Activated CD8-positive, alpha-beta T cell treated with anti-CD3 and anti-CD28 coated beads, Interleukin-2, amount 10 ng/mL, durations not matched to agents 7 days and 5 days (primary cell): ENCODE measurements at regions not wholly inside any gene's neighbourhood (a gene's known extent, or its start where the extent isn't known, plus 50 kb on each side); places are given as distances from the start of the nearest gene placed in this dataset.

Experiments
- ATAC-seq: fragments of 150-1000 bp; cut with Tn5 transposase; one replicate; pipeline ENCODE4 v1.10.0; 2021; ENCODE audit warnings: moderate library complexity
- CTCF ChIA-PET: fragments of 350-600 bp; sonication (Branson Sonifier 250); formaldehyde crosslinking; loops from one replicate; lab custom pipeline; 2021; ENCODE audit warnings: antibody characterized with exemption; lab: Charles Lee
- POLR2A ChIA-PET: fragments of 350-600 bp; sonication (Branson Sonifier 250); formaldehyde crosslinking; loops from one replicate; lab custom pipeline; 2021; ENCODE audit warnings: antibody characterized with exemption; lab: Charles Lee
- DNase-seq: peaks from one replicate; pipeline ENCODE4 v3.0.0-alpha.2; 2020
- H3K27ac Mint-ChIP-seq: one replicate; pipeline ENCODE4 v1.8.0; 2021; ENCODE audit warnings: mild to moderate bottlenecking, mixed read lengths
- H3K27me3 Mint-ChIP-seq: one replicate; pipeline ENCODE4 v1.8.0; 2021; ENCODE audit warnings: low read depth, mixed read lengths
- H3K36me3 Mint-ChIP-seq: one replicate; pipeline ENCODE4 v1.8.0; 2021; ENCODE audit warnings: low read depth, mixed read lengths
- H3K4me1 Mint-ChIP-seq: one replicate; pipeline ENCODE4 v1.8.0; 2021; ENCODE audit warnings: low read depth, mixed read lengths
- H3K4me3 Mint-ChIP-seq: one replicate; pipeline ENCODE4 v1.8.0; 2021; ENCODE audit warnings: mild to moderate bottlenecking, mixed read lengths
- H3K9me3 Mint-ChIP-seq: one replicate; pipeline ENCODE4 v1.8.0; 2022; ENCODE audit warnings: mixed read lengths; ENCODE audit not compliant: insufficient read depth

- Mint-ChIP-seq H3K4me1 (no peaks in the 10 kb centered on the region), H3K36me3 (no peaks in the 10 kb centered on the region), H3K9me3 (no peaks in the 10 kb centered on the region), H3K4me3 (no peak overlapping the region), H3K27ac (no peak overlapping the region), H3K27me3 (no peaks in the 10 kb centered on the region)
- CTCF ChIA-PET = no interaction called here
- DNase-seq (no peak), ATAC-seq (no peak)
- POLR2A ChIA-PET = no interaction called here
These were observed 500.8 kb downstream of the SLITRK6 start for GRCh38 chr13:85298387-85298924.

- H3K9me3 Mint-ChIP-seq = no peaks in the 10 kb centered on the region
- ChIA-PET CTCF (no interaction called here), POLR2A (no interaction called here)
- no peak overlapping the region for H3K4me3 Mint-ChIP-seq
- no peaks in the 10 kb centered on the region for H3K4me1 Mint-ChIP-seq
- H3K36me3 Mint-ChIP-seq = no peaks in the 10 kb centered on the region
- ATAC-seq (no peak), DNase-seq (no peak)
- no peak overlapping the region for H3K27ac Mint-ChIP-seq
- no peaks in the 10 kb centered on the region for H3K27me3 Mint-ChIP-seq
These were observed 510.5 kb downstream of the SLITRK6 start for GRCh38 chr13:85288698-85289097.

- POLR2A ChIA-PET = no interaction called here
- H3K27me3 Mint-ChIP-seq = no peaks in the 10 kb centered on the region
- H3K4me3 Mint-ChIP-seq = no peak overlapping the region
- CTCF ChIA-PET = no interaction called here
- no peak overlapping the region for H3K27ac Mint-ChIP-seq
- DNase-seq = no peak
- ATAC-seq = no peak
- no peaks in the 10 kb centered on the region for H3K36me3 Mint-ChIP-seq
- H3K9me3 Mint-ChIP-seq = no peaks in the 10 kb centered on the region
- H3K4me1 Mint-ChIP-seq = no peaks in the 10 kb centered on the region
These were observed 511.7 kb downstream of the SLITRK6 start for GRCh38 chr13:85287528-85287927.

- Mint-ChIP-seq H3K4me3 (no peak overlapping the region), H3K4me1 (no peaks in the 10 kb centered on the region), H3K27ac (no peak overlapping the region), H3K36me3 (no peaks in the 10 kb centered on the region), H3K27me3 (no peaks in the 10 kb centered on the region), H3K9me3 (no peaks in the 10 kb centered on the region)
- DNase-seq (no peak), ATAC-seq (no peak)
- ChIA-PET CTCF (no interaction called here), POLR2A (no interaction called here)
These were observed 513.1 kb downstream of the SLITRK6 start for GRCh38 chr13:85286081-85286480.

- ATAC-seq = no peak
- Mint-ChIP-seq H3K4me3 (no peak overlapping the region), H3K4me1 (no peaks in the 10 kb centered on the region), H3K27ac (no peak overlapping the region), H3K36me3 (no peaks in the 10 kb centered on the region), H3K9me3 (no peaks in the 10 kb centered on the region), H3K27me3 (no peaks in the 10 kb centered on the region)
- POLR2A ChIA-PET = no interaction called here
- CTCF ChIA-PET = no interaction called here
- DNase-seq = no peak
These were observed 514.9 kb downstream of the SLITRK6 start for GRCh38 chr13:85284349-85284748.

GRCh38 chr13:85283408-85283807, 515.8 kb downstream of the SLITRK6 start:
- no peaks in the 10 kb centered on the region for H3K4me1 Mint-ChIP-seq
- no peaks in the 10 kb centered on the region for H3K9me3 Mint-ChIP-seq
- CTCF ChIA-PET = interaction anchor here (0.6 kb wide), 1 partner anchor 234 kb away, joined by 3 read pairs; no protein-coding TSS in a partner anchor
- no peaks in the 10 kb centered on the region for H3K36me3 Mint-ChIP-seq
- ATAC-seq = no peak
- H3K4me3 Mint-ChIP-seq = no peak overlapping the region
- H3K27ac Mint-ChIP-seq = no peak overlapping the region
- no peaks in the 10 kb centered on the region for H3K27me3 Mint-ChIP-seq
- POLR2A ChIA-PET = no interaction called here
- no peak for DNase-seq

GRCh38 chr13:85282876-85283275, 516.3 kb downstream of the SLITRK6 start:
- POLR2A ChIA-PET = no interaction called here
- Mint-ChIP-seq H3K4me1 (no peaks in the 10 kb centered on the region), H3K27me3 (no peaks in the 10 kb centered on the region), H3K4me3 (no peak overlapping the region), H3K27ac (no peak overlapping the region), H3K9me3 (no peaks in the 10 kb centered on the region), H3K36me3 (no peaks in the 10 kb centered on the region)
- no peak for DNase-seq
- CTCF ChIA-PET = no interaction called here
- no peak for ATAC-seq

- Mint-ChIP-seq H3K4me1 (no peaks in the 10 kb centered on the region), H3K9me3 (peaks cover 6% of the 10 kb centered on the region), H3K36me3 (no peaks in the 10 kb centered on the region), H3K4me3 (no peak overlapping the region), H3K27ac (no peak overlapping the region), H3K27me3 (no peaks in the 10 kb centered on the region)
- ChIA-PET POLR2A (no interaction called here), CTCF (no interaction called here)
- no peak for DNase-seq
- no peak for ATAC-seq
These were observed 520.4 kb downstream of the SLITRK6 start for GRCh38 chr13:85278851-85279250.

- Mint-ChIP-seq H3K4me1 (no peaks in the 10 kb centered on the region), H3K27ac (no peak overlapping the region), H3K27me3 (no peaks in the 10 kb centered on the region), H3K36me3 (no peaks in the 10 kb centered on the region), H3K4me3 (no peak overlapping the region), H3K9me3 (peaks cover 6% of the 10 kb centered on the region)
- ChIA-PET CTCF (no interaction called here), POLR2A (no interaction called here)
- DNase-seq (no peak), ATAC-seq (no peak)
These were observed 521.5 kb downstream of the SLITRK6 start for GRCh38 chr13:85277748-85278147.

- H3K36me3 Mint-ChIP-seq = no peaks in the 10 kb centered on the region
- ATAC-seq = no peak
- peaks cover 17% of the 10 kb centered on the region for H3K9me3 Mint-ChIP-seq
- H3K27ac Mint-ChIP-seq = no peak overlapping the region
- no peak for DNase-seq
- H3K27me3 Mint-ChIP-seq = no peaks in the 10 kb centered on the region
- CTCF ChIA-PET = no interaction called here
- POLR2A ChIA-PET = no interaction called here
- no peaks in the 10 kb centered on the region for H3K4me1 Mint-ChIP-seq
- no peak overlapping the region for H3K4me3 Mint-ChIP-seq
These were observed 532.4 kb downstream of the SLITRK6 start for GRCh38 chr13:85266771-85267170.

- POLR2A ChIA-PET = no interaction called here
- H3K4me1 Mint-ChIP-seq = no peaks in the 10 kb centered on the region
- no peaks in the 10 kb centered on the region for H3K36me3 Mint-ChIP-seq
- H3K27ac Mint-ChIP-seq = no peak overlapping the region
- no peak for DNase-seq
- H3K9me3 Mint-ChIP-seq = peaks cover 17% of the 10 kb centered on the region
- ATAC-seq = no peak
- no peaks in the 10 kb centered on the region for H3K27me3 Mint-ChIP-seq
- no peak overlapping the region for H3K4me3 Mint-ChIP-seq
- CTCF ChIA-PET = no interaction called here
These were observed 532.9 kb downstream of the SLITRK6 start for GRCh38 chr13:85266331-85266730.

- ChIA-PET POLR2A (no interaction called here), CTCF (no interaction called here)
- no peak for DNase-seq
- no peak overlapping the region for H3K27ac Mint-ChIP-seq
- no peak for ATAC-seq
- peaks cover 17% of the 10 kb centered on the region for H3K9me3 Mint-ChIP-seq
- no peaks in the 10 kb centered on the region for H3K36me3 Mint-ChIP-seq
- H3K4me3 Mint-ChIP-seq = no peak overlapping the region
- H3K27me3 Mint-ChIP-seq = no peaks in the 10 kb centered on the region
- no peaks in the 10 kb centered on the region for H3K4me1 Mint-ChIP-seq
These were observed 533.9 kb downstream of the SLITRK6 start for GRCh38 chr13:85265296-85265695.

GRCh38 chr13:85262499-85262898, 536.7 kb downstream of the SLITRK6 start:
- DNase-seq (no peak), ATAC-seq (no peak)
- CTCF ChIA-PET = no interaction called here
- Mint-ChIP-seq H3K4me1 (no peaks in the 10 kb centered on the region), H3K36me3 (no peaks in the 10 kb centered on the region), H3K27ac (no peak overlapping the region), H3K9me3 (peaks cover 9% of the 10 kb centered on the region), H3K4me3 (no peak overlapping the region), H3K27me3 (no peaks in the 10 kb centered on the region)
- POLR2A ChIA-PET = no interaction called here
